H4 (cell line): ENCODE measurements at regions not wholly inside any gene's neighbourhood (a gene's known extent, or its start where the extent isn't known, plus 50 kb on each side); places are given as distances from the start of the nearest gene placed in this dataset.

Source experiments
- DNase-seq: peaks from one replicate; pipeline ENCODE4 v3.0.0-alpha.2; 2015; ENCODE audit warnings: low spot score

GRCh38 chr14:104369208-104369607 lies 210.4 kb upstream of the C14orf180 start:
- no peak for DNase-seq

GRCh38 chr14:104370256-104370870 lies 209.2 kb upstream of the C14orf180 start:
- DNase-seq: no peak

- DNase-seq: no peak
Observed at GRCh38 chr14:104371031-104371430, 208.5 kb upstream of the C14orf180 start.

- no peak for DNase-seq
Observed at GRCh38 chr14:104371917-104372316, 207.6 kb upstream of the C14orf180 start.

- DNase-seq: no peak
Observed at GRCh38 chr14:104372390-104373054, 207.0 kb upstream of the C14orf180 start.

- no peak for DNase-seq
Observed at GRCh38 chr14:104373055-104373854, 206.3 kb upstream of the C14orf180 start.

- DNase-seq: no peak
Observed at GRCh38 chr14:104373855-104374717, 205.5 kb upstream of the C14orf180 start.

GRCh38 chr14:104374718-104375080 lies 204.9 kb upstream of the C14orf180 start:
- DNase-seq: no peak

- no peak for DNase-seq
Observed at GRCh38 chr14:104375551-104376201, 203.9 kb upstream of the C14orf180 start.

- DNase-seq: no peak
Observed at GRCh38 chr14:104376202-104377140, 203.1 kb upstream of the C14orf180 start.

- DNase-seq: no peak
Observed at GRCh38 chr14:104377256-104377655, 202.3 kb upstream of the C14orf180 start.

- no peak for DNase-seq
Observed at GRCh38 chr14:104378698-104379113, 200.9 kb upstream of the C14orf180 start.

GRCh38 chr14:104382361-104383087 lies 197.0 kb upstream of the C14orf180 start:
- DNase-seq: no peak

GRCh38 chr14:104383088-104383995 lies 196.2 kb upstream of the C14orf180 start:
- no peak for DNase-seq

GRCh38 chr14:104383996-104384775 lies 195.4 kb upstream of the C14orf180 start:
- DNase-seq: no peak

GRCh38 chr14:104384776-104385071 lies 194.8 kb upstream of the C14orf180 start:
- DNase-seq: no peak

- DNase-seq: no peak
Observed at GRCh38 chr14:104385111-104385510, 194.5 kb upstream of the C14orf180 start.

GRCh38 chr14:104385531-104386101 lies 193.9 kb upstream of the C14orf180 start:
- DNase-seq: no peak
